Astrocyte of the cerebellum (primary cell): ENCODE measurements at regions not wholly inside any gene's neighbourhood (a gene's known extent, or its start where the extent isn't known, plus 50 kb on each side); places are given as distances from the start of the nearest gene placed in this dataset.

Experiments used
- DNase-seq: peaks from one replicate; pipeline ENCODE4 v3.0.0-alpha.2; 2011; ENCODE audit warnings: low read depth
- H3K4me3 ChIP-seq: 2 replicates; pipeline ENCODE4 v1.5.1; 2011; ENCODE audit warnings: mild to moderate bottlenecking, low read depth, low read length, moderate library complexity
- in situ Hi-C: cut with HindIII; loops from 2 replicates; pipeline ENCODE4 v1.10.0; 2017; ENCODE audit warnings: low sequenced_read_pairs
- TF ChIP-seq, protein P1 (sequence below): IDR thresholded peaks from 2 replicates; pipeline ENCODE4 v1.5.1; 2012; ENCODE audit warnings: low read length, low read depth, moderate library complexity, mild to moderate bottlenecking; ENCODE audit errors: missing control alignments

DNA sequence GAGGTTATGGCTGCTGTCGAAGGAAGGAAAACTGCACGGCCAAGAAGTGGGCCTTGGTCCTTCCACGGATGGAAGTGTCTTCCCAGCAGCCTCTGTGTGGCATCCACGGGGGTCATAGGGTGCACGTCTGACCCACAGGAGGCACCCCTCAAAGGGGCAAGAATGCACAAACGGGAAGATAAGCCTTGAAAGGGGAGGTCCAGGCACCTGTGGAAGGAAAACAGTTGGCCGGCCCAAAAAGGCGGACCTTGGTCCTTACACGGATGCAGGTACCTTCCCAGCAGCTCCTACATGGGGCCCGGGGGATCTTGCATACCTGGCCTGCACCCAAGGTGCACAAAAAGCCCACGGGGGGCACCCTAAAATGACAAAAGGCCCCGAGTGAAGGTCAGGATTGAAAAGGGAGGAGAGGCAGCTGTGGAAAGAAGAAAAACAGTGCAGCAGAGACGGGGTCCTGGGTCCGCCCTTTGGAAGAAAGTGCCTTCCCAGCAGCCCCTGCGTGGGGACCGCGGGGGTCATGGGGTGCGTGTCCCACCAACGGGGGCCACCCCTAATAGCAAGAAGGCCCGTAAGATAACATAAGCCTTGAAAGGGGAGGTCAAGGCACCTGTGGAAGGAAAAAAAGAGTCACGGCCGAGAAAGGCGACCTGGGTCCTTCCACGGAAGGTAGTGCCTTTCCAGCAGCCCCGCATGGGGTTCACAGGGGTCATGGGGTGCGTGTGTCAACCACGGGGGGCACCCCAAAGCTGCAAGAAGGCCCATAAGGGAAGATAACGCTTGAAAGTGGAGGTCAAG lies 276.1 kb downstream of the ALG10 start:
- no peak for DNase-seq
- no peak overlapping the region for H3K4me3 ChIP-seq
- in situ Hi-C loops: no loop called here
- TF ChIP-seq, protein P1, sequence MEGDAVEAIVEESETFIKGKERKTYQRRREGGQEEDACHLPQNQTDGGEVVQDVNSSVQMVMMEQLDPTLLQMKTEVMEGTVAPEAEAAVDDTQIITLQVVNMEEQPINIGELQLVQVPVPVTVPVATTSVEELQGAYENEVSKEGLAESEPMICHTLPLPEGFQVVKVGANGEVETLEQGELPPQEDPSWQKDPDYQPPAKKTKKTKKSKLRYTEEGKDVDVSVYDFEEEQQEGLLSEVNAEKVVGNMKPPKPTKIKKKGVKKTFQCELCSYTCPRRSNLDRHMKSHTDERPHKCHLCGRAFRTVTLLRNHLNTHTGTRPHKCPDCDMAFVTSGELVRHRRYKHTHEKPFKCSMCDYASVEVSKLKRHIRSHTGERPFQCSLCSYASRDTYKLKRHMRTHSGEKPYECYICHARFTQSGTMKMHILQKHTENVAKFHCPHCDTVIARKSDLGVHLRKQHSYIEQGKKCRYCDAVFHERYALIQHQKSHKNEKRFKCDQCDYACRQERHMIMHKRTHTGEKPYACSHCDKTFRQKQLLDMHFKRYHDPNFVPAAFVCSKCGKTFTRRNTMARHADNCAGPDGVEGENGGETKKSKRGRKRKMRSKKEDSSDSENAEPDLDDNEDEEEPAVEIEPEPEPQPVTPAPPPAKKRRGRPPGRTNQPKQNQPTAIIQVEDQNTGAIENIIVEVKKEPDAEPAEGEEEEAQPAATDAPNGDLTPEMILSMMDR: no peak

- no peak for DNase-seq
- no peak overlapping the region for H3K4me3 ChIP-seq
- TF ChIP-seq, protein P1: no peak
- in situ Hi-C loops: no loop called here
Observed at GRCh38 chr12:34298971-34299801, 276.9 kb downstream of the ALG10 start.

GRCh38 chr12:34299802-34300193 lies 277.5 kb downstream of the ALG10 start:
- no peak overlapping the region for H3K4me3 ChIP-seq
- TF ChIP-seq, protein P1: no peak
- no peak for DNase-seq
- in situ Hi-C loops: no loop called here

DNA sequence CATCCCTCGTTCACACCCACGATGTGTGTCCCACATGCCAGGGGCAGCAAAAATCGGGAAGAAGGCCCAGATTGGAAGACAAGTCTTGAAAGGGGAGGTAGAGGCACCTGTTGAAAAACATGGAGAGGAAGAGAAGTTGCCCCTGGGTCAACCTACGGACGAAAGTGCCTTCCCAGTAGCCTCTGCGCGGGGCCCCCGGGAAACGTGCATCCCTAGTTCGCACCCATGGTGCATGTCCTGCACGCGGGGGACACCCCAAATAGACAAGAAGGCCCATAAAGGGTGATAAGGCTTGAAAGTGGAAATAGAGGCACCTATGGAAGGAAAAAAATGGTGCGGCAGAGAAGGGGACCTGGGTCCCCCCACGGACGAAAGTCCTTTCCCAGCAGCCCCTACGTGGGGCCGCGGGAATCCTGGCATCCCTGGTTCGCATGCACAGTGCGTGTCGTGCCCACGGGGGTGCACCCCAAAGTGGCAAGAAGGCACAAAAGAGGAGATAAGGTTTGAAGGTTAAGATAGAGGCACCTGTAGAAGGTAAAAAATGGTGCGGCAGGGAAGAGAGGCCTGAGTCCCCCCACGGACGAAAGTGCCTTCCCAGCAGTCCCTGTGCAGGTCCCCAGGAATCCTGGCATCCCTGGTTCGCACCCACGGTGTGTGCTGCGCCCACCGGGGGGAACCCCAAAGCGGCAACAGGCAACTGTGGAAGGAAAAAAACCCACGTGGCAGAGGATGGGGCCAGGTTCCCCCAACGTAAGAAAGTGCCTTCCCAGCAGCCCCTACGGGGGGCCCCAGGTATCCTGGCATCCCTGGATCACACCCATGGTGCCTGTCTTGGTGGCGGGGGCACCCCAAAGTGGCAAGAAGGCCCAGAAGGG lies 278.3 kb downstream of the ALG10 start:
- in situ Hi-C loops: no loop called here
- H3K4me3 ChIP-seq: no peak overlapping the region
- TF ChIP-seq, protein P1: no peak
- no peak for DNase-seq

DNA sequence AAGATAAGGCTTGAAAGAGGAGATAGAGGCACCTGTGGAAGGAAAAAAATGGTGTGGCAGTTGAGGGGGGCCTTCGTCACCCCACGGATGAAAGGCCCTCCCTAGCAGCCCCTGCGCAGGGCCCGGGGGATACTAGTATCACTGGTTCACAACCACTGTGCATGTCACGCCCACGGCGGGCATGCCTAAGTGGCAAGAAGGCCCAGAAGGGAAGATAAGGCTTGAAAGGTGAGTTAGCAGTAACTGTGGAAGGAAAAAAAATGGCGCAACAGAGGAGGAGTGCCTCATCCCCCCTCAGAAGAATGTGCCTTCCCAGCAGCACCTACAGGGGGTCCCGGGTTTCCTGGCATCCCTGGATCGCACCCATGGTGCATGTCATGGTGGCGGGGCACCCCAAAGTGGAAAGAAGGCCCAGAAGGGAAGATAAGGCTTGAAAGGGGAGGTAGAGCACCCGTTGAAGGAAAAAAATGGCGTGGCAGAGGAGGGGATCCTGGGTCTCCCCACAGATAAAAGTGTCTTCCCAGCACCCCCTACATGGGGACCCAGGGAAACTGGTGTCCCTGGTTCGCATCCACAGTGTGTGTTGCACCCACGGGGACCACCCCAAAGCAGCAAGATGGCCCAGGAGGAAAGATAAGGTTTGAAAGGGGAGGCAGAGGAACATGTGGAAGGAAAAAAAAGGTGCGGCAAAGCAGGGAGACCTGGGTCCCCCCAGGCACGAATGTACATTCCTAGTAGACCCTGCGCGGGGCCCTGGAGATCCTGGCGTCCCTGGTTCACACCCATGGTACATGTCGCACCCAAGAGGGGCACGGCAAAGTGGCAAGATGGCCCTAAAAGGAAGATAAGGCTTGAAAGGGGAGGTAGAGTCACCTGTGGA lies 279.2 kb downstream of the ALG10 start:
- no peak overlapping the region for H3K4me3 ChIP-seq
- no peak for DNase-seq
- in situ Hi-C loops: no loop called here
- TF ChIP-seq, protein P1: no peak
